Prostate gland (tissue), 2 donors: ENCODE measurements at regions not wholly inside any gene's neighbourhood (a gene's known extent, or its start where the extent isn't known, plus 50 kb on each side); places are given as distances from the start of the nearest gene placed in this dataset.

Source experiments
- CTCF ChIP-seq, 4 experiments: fragments of 200-600 bp in 2 of 4; fragments of 450-650 bp in 2 of 4; sonication (generic) in 2 of 4; IDR thresholded peaks; 1 replicate in 3 of 4; 2 replicates in 1 of 4; pipeline ENCODE4 v1.5.1; 2016 to 2019; ENCODE audit warnings: antibody characterized with exemption in 4 of 4, mild to moderate bottlenecking in 2 of 4, moderate library complexity in 2 of 4
- POLR2A ChIP-seq: fragments of 450-650 bp; IDR thresholded peaks from one replicate; pipeline ENCODE4 v1.6.1; 2016; ENCODE audit warnings: antibody characterized with exemption, mild to moderate bottlenecking
- POLR2AphosphoS5 ChIP-seq: sonication (generic); formaldehyde crosslinking; IDR thresholded peaks from one replicate; pipeline ENCODE4 v1.6.1; 2017; ENCODE audit warnings: antibody characterized with exemption

GRCh38 chr10:129108378-129108777 is 358.7 kb upstream of the MGMT start:
- no peak for TF ChIP-seq CTCF (IDR thresholded peaks at IDR 0.05)
- TF ChIP-seq POLR2A: no peak
- TF ChIP-seq POLR2AphosphoS5: no peak
